Mesothelial cell of epicardium (in vitro differentiated cells): ENCODE measurements at regions not wholly inside any gene's neighbourhood (a gene's known extent, or its start where the extent isn't known, plus 50 kb on each side); places are given as distances from the start of the nearest gene placed in this dataset.

Experiments used
- DNase-seq, 2 experiments: peaks; one replicate each; pipeline ENCODE4 v3.0.0; 2021; ENCODE audit warnings: low spot score in 2 of 2; ENCODE audit not compliant: unreplicated experiment in 2 of 2
- H3K27ac Mint-ChIP-seq: 2 replicates; pipeline ENCODE4 v1.8.0; 2021; ENCODE audit warnings: mixed read lengths
- H3K27me3 Mint-ChIP-seq: 2 replicates; pipeline ENCODE4 v1.8.0; 2021; ENCODE audit warnings: low read depth, mixed read lengths
- H3K36me3 Mint-ChIP-seq: 2 replicates; pipeline ENCODE4 v1.8.0; 2021; ENCODE audit warnings: mixed read lengths
- H3K4me1 Mint-ChIP-seq: 2 replicates; pipeline ENCODE4 v1.8.0; 2021; ENCODE audit warnings: mixed read lengths
- H3K4me3 Mint-ChIP-seq: 2 replicates; pipeline ENCODE4 v1.8.0; 2021; ENCODE audit warnings: mild to moderate bottlenecking, moderate library complexity, mixed read lengths
- H3K9me3 Mint-ChIP-seq: 2 replicates; pipeline ENCODE4 v1.8.0; 2021; ENCODE audit warnings: mixed read lengths
- TF ChIP-seq, protein P1 (sequence below): fragments of 200-600 bp; sonication (generic); IDR thresholded peaks from one replicate; pipeline ENCODE4 v1.5.0; 2021; ENCODE audit warnings: antibody characterized with exemption; ENCODE audit not compliant: unreplicated experiment

DNA sequence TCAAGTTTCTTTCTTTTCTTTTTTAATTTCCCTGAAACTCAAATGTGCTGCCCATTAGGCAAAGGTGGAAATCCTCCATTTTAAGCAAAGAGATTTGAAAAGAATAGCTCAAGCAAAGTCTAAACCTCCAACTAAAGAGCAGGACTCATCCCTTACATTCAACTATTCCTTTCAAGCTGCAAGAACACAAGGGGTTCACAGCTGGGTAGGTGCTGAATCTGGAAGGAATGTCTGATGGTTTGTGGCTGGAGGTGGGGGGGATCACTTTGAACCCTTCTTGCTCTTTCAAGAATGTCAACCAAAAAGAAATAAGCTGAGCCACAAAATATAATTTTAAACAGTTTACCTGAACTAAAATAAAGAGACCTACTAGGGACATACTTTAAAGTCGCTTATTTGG is 375.7 kb upstream of the CDH10 start:
- Mint-ChIP-seq H3K27ac (no peak overlapping the region), H3K4me3 (no peak overlapping the region), H3K9me3 (no peaks in the 10 kb centered on the region), H3K4me1 (no peaks in the 10 kb centered on the region), H3K36me3 (no peaks in the 10 kb centered on the region), H3K27me3 (no peaks in the 10 kb centered on the region)
- no peak for DNase-seq
- TF ChIP-seq, protein P1, sequence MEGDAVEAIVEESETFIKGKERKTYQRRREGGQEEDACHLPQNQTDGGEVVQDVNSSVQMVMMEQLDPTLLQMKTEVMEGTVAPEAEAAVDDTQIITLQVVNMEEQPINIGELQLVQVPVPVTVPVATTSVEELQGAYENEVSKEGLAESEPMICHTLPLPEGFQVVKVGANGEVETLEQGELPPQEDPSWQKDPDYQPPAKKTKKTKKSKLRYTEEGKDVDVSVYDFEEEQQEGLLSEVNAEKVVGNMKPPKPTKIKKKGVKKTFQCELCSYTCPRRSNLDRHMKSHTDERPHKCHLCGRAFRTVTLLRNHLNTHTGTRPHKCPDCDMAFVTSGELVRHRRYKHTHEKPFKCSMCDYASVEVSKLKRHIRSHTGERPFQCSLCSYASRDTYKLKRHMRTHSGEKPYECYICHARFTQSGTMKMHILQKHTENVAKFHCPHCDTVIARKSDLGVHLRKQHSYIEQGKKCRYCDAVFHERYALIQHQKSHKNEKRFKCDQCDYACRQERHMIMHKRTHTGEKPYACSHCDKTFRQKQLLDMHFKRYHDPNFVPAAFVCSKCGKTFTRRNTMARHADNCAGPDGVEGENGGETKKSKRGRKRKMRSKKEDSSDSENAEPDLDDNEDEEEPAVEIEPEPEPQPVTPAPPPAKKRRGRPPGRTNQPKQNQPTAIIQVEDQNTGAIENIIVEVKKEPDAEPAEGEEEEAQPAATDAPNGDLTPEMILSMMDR: no peak

DNA sequence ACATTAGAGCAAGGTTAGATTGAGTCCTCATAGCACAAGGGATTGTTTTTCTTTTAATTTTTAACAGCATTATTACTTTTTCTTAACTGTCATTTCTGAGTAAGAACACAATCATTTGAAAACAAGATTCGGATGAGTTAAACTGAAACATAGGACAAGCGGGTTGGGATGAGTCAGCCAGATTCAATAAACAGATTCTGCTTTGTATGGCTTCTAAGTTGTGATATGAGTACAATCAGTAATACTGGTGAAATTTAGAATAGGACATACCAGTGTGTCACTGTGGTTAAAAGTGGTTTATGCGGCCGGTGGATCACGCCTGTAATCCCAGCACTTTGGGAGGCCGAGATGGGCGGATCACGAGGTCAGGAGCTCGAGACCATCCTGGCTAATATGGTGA is 364.3 kb upstream of the CDH10 start:
- H3K27ac Mint-ChIP-seq: no peak overlapping the region
- no peak for DNase-seq
- peaks cover 12% of the 10 kb centered on the region for H3K9me3 Mint-ChIP-seq
- H3K4me3 Mint-ChIP-seq: no peak overlapping the region
- H3K27me3 Mint-ChIP-seq: no peaks in the 10 kb centered on the region
- no peaks in the 10 kb centered on the region for H3K36me3 Mint-ChIP-seq
- H3K4me1 Mint-ChIP-seq: peaks cover 9% of the 10 kb centered on the region
- TF ChIP-seq, protein P1: no peak

DNA sequence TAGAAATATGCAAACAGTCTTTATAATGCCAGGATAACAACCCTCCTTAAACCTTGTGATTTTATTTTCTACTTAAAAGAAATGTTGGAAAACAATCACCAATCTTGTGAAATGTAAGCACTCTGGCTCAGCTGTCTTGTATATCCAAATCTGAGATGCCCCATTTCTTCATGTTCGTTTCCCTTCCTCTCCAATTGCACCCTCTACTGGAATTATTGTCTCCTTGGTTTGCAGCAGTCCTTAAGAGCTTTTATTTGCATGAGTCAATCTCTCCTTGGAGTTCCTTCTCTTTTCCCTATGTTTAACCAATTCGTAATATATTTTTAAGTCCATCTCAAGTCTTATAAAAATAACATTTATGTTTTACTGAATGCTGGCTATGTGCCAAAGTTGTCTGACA is 362.0 kb upstream of the CDH10 start:
- no peak for DNase-seq
- H3K9me3 Mint-ChIP-seq: peaks cover 24% of the 10 kb centered on the region
- no peak overlapping the region for H3K4me3 Mint-ChIP-seq
- no peaks in the 10 kb centered on the region for H3K27me3 Mint-ChIP-seq
- peaks cover 9% of the 10 kb centered on the region for H3K4me1 Mint-ChIP-seq
- no peak overlapping the region for H3K27ac Mint-ChIP-seq
- TF ChIP-seq, protein P1: no peak
- no peaks in the 10 kb centered on the region for H3K36me3 Mint-ChIP-seq

DNA sequence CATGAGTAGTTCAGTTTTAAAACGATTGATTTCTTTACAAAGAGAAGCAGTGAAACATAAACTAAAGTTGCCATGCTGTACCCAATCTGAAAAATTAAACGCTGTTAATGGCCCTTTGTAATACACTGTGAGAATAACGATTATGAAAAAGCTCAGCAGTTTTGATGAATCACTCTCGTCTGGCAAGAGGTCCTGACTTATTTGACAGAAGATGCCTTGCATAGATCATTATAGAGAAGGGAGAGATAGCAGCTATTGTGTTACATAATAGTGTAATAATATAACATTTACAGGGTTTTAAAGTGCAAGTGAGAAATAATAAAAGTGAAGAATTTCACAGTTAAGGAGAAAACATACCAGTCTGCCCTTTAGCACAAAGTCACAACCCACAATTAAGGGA is 361.5 kb upstream of the CDH10 start:
- Mint-ChIP-seq H3K4me1 (peaks cover 9% of the 10 kb centered on the region), H3K27me3 (no peaks in the 10 kb centered on the region), H3K4me3 (no peak overlapping the region), H3K9me3 (peaks cover 24% of the 10 kb centered on the region), H3K27ac (no peak overlapping the region), H3K36me3 (no peaks in the 10 kb centered on the region)
- no peak for DNase-seq
- TF ChIP-seq, protein P1: no peak

DNA sequence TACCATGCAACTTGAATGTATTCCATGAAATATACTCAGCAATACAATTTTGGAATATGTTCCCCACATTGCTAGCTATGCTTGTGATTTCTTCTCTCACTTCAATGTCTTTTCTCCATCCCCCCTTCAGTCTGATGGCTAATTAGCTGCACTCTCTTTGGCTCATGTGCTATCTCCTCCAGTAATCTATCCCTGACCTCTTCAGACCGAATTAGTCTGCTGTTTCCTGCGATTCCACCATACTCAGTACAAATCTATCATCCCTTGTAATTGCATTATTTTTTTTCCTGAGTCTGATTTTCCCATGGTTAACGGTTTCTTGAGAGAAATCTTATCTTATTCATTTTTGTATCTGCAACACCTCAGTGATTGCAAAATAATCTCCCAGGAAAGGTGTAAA is 360.7 kb upstream of the CDH10 start:
- no peak overlapping the region for H3K27ac Mint-ChIP-seq
- no peaks in the 10 kb centered on the region for H3K27me3 Mint-ChIP-seq
- no peak for DNase-seq

More for the DNA sequence above, 360.7 kb upstream of the CDH10 start:
- peaks cover 16% of the 10 kb centered on the region for H3K9me3 Mint-ChIP-seq
- TF ChIP-seq, protein P1: no peak
- peaks cover 9% of the 10 kb centered on the region for H3K4me1 Mint-ChIP-seq
- H3K36me3 Mint-ChIP-seq: no peaks in the 10 kb centered on the region
- H3K4me3 Mint-ChIP-seq: no peak overlapping the region
